ENCODE measurements at regions not wholly inside any gene's neighbourhood (a gene's known extent, or its start where the extent isn't known, plus 50 kb on each side); places are given as distances from the start of the nearest gene placed in this dataset.

DNA sequence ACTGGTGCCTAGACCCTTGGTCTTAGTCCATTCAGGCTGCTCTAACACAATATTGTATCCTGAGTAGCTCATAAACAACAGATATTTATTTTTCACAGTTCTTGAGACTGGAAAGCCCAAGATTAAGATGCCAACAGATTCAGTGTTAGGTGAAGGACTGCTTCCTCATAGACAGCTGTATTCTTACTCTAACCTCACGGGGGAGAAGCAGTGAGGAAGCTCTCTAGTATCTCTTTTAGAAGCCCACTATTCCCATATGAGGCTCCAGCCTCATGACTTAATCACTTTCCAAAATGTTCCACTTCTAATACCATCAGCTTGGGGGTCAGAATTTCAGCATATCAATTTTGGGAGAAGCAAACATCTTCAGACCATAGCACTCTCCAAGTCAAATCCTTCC is 833.4 kb downstream of the LRRTM4 start:
- TF ChIP-seq, protein P1, sequence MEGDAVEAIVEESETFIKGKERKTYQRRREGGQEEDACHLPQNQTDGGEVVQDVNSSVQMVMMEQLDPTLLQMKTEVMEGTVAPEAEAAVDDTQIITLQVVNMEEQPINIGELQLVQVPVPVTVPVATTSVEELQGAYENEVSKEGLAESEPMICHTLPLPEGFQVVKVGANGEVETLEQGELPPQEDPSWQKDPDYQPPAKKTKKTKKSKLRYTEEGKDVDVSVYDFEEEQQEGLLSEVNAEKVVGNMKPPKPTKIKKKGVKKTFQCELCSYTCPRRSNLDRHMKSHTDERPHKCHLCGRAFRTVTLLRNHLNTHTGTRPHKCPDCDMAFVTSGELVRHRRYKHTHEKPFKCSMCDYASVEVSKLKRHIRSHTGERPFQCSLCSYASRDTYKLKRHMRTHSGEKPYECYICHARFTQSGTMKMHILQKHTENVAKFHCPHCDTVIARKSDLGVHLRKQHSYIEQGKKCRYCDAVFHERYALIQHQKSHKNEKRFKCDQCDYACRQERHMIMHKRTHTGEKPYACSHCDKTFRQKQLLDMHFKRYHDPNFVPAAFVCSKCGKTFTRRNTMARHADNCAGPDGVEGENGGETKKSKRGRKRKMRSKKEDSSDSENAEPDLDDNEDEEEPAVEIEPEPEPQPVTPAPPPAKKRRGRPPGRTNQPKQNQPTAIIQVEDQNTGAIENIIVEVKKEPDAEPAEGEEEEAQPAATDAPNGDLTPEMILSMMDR (tag by site-specific recombination; IDR thresholded peaks at IDR 0.05): no peak
- TF ChIP-seq ZIC2 (tag by site-specific recombination; IDR thresholded peaks at IDR 0.05): no peak
- TF ChIP-seq, protein P2, sequence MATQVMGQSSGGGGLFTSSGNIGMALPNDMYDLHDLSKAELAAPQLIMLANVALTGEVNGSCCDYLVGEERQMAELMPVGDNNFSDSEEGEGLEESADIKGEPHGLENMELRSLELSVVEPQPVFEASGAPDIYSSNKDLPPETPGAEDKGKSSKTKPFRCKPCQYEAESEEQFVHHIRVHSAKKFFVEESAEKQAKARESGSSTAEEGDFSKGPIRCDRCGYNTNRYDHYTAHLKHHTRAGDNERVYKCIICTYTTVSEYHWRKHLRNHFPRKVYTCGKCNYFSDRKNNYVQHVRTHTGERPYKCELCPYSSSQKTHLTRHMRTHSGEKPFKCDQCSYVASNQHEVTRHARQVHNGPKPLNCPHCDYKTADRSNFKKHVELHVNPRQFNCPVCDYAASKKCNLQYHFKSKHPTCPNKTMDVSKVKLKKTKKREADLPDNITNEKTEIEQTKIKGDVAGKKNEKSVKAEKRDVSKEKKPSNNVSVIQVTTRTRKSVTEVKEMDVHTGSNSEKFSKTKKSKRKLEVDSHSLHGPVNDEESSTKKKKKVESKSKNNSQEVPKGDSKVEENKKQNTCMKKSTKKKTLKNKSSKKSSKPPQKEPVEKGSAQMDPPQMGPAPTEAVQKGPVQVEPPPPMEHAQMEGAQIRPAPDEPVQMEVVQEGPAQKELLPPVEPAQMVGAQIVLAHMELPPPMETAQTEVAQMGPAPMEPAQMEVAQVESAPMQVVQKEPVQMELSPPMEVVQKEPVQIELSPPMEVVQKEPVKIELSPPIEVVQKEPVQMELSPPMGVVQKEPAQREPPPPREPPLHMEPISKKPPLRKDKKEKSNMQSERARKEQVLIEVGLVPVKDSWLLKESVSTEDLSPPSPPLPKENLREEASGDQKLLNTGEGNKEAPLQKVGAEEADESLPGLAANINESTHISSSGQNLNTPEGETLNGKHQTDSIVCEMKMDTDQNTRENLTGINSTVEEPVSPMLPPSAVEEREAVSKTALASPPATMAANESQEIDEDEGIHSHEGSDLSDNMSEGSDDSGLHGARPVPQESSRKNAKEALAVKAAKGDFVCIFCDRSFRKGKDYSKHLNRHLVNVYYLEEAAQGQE (tag by site-specific recombination; IDR thresholded peaks at IDR 0.05): no peak

Data from HEK293 (cell line).